Spleen (tissue), 3 donors: ENCODE measurements at regions not wholly inside any gene's neighbourhood (a gene's known extent, or its start where the extent isn't known, plus 50 kb on each side); places are given as distances from the start of the nearest gene placed in this dataset.

Source experiments
- POLR2A ChIP-seq, 3 donors: fragments of 450-650 bp; IDR thresholded peaks; one replicate each; pipeline ENCODE4 v1.5.1; 2017; ENCODE audit warnings: antibody characterized with exemption in 3 of 3, mild to moderate bottlenecking in 1 of 3
- POLR2AphosphoS5 ChIP-seq, 3 donors: sonication (generic); formaldehyde crosslinking; IDR thresholded peaks; one replicate each; pipeline ENCODE4 v1.5.1; 2017; ENCODE audit warnings: antibody characterized with exemption in 3 of 3

GRCh38 chr5:4229414-4230292 lies 634.0 kb downstream of the IRX1 start:
- TF ChIP-seq POLR2AphosphoS5 (IDR thresholded peaks at IDR 0.05): no peak
- no peak for TF ChIP-seq POLR2A (IDR thresholded peaks at IDR 0.05)
